ENCODE measurements at regions not wholly inside any gene's neighbourhood (a gene's known extent, or its start where the extent isn't known, plus 50 kb on each side); places are given as distances from the start of the nearest gene placed in this dataset.
"Not testable (repeated sequence)": the region's sequence is repeated elsewhere in the genome, so short reads cannot be mapped to it uniquely, and the experiment has no call there.

- ATAC-seq, result no peak
- Histone ChIP-seq H3K36me3 (no peaks in the 10 kb centered on the region), H3K27me3 (ENCODE audit: low read depth) (no peaks in the 10 kb centered on the region), H3K27ac (no peak overlapping the region), H3K9me3 (no peaks in the 10 kb centered on the region), H3K4me3 (no peak overlapping the region), H3K4me1 (no peaks in the 10 kb centered on the region)
- TF ChIP-seq, protein P1, sequence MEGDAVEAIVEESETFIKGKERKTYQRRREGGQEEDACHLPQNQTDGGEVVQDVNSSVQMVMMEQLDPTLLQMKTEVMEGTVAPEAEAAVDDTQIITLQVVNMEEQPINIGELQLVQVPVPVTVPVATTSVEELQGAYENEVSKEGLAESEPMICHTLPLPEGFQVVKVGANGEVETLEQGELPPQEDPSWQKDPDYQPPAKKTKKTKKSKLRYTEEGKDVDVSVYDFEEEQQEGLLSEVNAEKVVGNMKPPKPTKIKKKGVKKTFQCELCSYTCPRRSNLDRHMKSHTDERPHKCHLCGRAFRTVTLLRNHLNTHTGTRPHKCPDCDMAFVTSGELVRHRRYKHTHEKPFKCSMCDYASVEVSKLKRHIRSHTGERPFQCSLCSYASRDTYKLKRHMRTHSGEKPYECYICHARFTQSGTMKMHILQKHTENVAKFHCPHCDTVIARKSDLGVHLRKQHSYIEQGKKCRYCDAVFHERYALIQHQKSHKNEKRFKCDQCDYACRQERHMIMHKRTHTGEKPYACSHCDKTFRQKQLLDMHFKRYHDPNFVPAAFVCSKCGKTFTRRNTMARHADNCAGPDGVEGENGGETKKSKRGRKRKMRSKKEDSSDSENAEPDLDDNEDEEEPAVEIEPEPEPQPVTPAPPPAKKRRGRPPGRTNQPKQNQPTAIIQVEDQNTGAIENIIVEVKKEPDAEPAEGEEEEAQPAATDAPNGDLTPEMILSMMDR (IDR thresholded peaks at IDR 0.05), result no peak
- intact Hi-C loops (cut with DNase I), result no loop called here
- no peak for DNase-seq
These were observed 135.7 kb downstream of the RPS4Y2 start for GRCh38 chrY:20891440-20892160.

DNA sequence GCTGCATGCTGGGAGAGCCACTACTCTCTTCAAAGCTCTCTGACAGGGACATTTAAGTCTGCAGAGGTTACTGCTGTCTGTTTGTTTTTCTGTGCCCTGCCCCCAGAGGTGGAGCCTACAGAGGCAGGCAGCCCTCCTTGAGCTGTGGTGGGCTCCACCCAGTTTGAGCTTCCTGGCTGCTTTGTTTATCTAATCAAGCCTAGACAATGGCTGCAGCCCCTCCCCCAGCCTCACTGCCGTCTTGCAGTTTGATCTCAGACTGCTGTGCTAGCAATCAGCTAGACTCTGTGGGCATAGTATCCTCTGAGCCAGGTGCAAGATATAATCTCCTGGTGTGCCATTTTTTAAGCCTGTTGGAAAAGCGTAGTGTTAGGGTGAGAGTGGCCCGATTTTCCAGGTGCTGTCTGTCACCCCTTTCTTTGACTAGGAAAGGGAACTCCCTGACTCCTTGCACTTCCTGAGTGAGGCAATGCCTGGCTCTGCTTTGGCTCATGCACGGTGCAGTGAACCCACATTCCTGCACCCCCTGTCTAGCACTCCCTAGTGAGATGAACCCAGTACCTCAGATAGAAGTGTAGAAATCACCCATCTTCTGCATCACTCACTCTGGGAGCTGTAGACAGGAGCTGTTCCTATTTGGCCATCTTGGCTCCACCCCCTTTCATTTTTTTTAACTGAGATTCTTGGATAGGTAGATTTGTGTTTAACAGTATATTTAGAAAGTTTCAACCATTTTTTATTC, 169.6 kb downstream of the RPS4Y2 start:
- H3K36me3 ChIP-seq; H3K27ac ChIP-seq; H3K27me3 ChIP-seq (ENCODE audit: low read depth); H3K4me3 ChIP-seq; H3K4me1 ChIP-seq; ATAC-seq; H3K9me3 ChIP-seq; intact Hi-C loops (cut with DNase I): not testable (repeated sequence)
- DNase-seq, result peak; percentile 20

- Histone ChIP-seq H3K4me3 (no peak overlapping the region), H3K27me3 (ENCODE audit: low read depth) (no peaks in the 10 kb centered on the region), H3K36me3 (no peaks in the 10 kb centered on the region), H3K27ac (no peak overlapping the region), H3K9me3 (no peaks in the 10 kb centered on the region), H3K4me1 (no peaks in the 10 kb centered on the region)
- TF ChIP-seq, protein P1 (IDR thresholded peaks at IDR 0.05), result no peak
- DNase-seq, result no peak
- intact Hi-C loops (cut with DNase I), result no loop called here
- no peak for ATAC-seq
These were observed 173.9 kb downstream of the RPS4Y2 start for GRCh38 chrY:20929691-20930342.

DNA sequence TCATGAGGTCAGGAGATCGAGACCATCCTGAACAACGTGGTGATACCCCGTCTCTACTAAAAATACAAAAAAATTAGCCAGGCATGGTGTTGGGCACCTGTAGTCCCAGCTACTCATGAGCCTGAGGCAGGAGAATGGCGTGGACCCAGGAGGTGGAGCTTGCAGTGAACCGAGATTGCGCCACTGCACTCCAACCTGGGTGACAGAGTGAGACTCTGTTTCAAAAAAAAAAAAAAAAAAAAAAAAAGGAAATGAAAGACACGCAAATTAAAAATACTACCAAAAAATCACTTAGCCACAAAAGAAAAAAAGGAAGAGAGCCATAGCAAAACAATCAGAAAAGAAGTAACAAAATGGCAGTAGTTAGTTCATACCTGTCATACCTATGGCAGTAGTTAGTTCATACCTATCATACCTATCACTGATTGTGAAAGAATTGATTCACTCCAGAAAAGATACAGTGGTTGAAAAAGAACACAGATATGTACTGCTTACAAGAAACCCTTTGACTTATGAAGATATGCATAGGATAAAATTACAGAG, 180.9 kb downstream of the RPS4Y2 start:
- H3K27me3 ChIP-seq (ENCODE audit: low read depth); ATAC-seq; DNase-seq; H3K9me3 ChIP-seq; H3K27ac ChIP-seq; H3K4me3 ChIP-seq; H3K4me1 ChIP-seq; H3K36me3 ChIP-seq; intact Hi-C loops (cut with DNase I): not testable (repeated sequence)

- H3K9me3 ChIP-seq, result no peaks in the 10 kb centered on the region
- no peak for DNase-seq
- no peaks in the 10 kb centered on the region for H3K4me1 ChIP-seq
- H3K4me3 ChIP-seq, result no peak overlapping the region
- H3K27me3 ChIP-seq (ENCODE audit: low read depth), result no peaks in the 10 kb centered on the region
- H3K36me3 ChIP-seq, result no peaks in the 10 kb centered on the region
- H3K27ac ChIP-seq, result no peak overlapping the region
- intact Hi-C loops (cut with DNase I), result no loop called here
- TF ChIP-seq, protein P1 (IDR thresholded peaks at IDR 0.05), result no peak
- ATAC-seq, result no peak
These were observed 205.6 kb downstream of the RPS4Y2 start for GRCh38 chrY:20961512-20961911.

DNA sequence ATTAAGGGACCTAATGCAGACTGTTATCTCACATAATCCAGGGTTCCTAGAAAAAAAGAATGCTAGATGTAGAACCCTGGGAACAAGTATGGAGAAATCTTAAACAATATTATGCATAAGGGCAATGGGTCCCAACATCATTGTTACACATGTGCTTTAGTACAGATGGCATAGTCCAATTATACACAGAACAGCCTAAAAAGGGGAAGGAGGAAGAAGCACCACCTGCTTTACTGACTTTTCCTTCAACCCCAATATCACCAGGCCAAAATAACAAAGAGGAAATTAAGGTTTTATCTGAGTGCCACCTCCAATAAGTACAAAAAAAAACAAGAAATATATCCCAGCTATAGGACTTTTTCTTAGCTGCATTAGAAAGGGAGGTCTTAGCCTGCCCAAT, 211.9 kb downstream of the RPS4Y2 start:
- Histone ChIP-seq H3K4me1 (no peaks in the 10 kb centered on the region), H3K27me3 (ENCODE audit: low read depth) (no peaks in the 10 kb centered on the region), H3K4me3 (no peak overlapping the region), H3K36me3 (no peaks in the 10 kb centered on the region), H3K27ac (no peak overlapping the region), H3K9me3 (no peaks in the 10 kb centered on the region)
- ATAC-seq, result no peak
- DNase-seq, result no peak
- TF ChIP-seq, protein P1 (IDR thresholded peaks at IDR 0.05), result no peak
- intact Hi-C loops (cut with DNase I), result no loop called here

All from lower lobe of right lung (tissue), 2 donors.